ENCODE measurements at regions not wholly inside any gene's neighbourhood (a gene's known extent, or its start where the extent isn't known, plus 50 kb on each side); places are given as distances from the start of the nearest gene placed in this dataset.

- no peaks in the 10 kb centered on the region for H3K79me2 ChIP-seq (ENCODE audit: insufficient read depth, low read length)
- intact Hi-C loops (cut with micrococcal nuclease) = no loop called here
- no peak overlapping the region for H3K4me2 ChIP-seq (replicated peaks; ENCODE audit: extremely low read depth, low read length, poor library complexity, severe bottlenecking)
- peaks cover 3 to 8% (median 7%) of the 10 kb centered on the region in 3 donors for H3K27me3 Mint-ChIP-seq (ENCODE audit: low read depth in 3 of 3)
- H3K4me3 ChIP-seq (replicated peaks in 1 of 3; ENCODE audit: low read depth in 2 of 3, low read length in 3 of 3) = no peak overlapping the region
- no peaks in the 10 kb centered on the region for H4K20me1 ChIP-seq (ENCODE audit: insufficient read depth, low read length)
- no peak overlapping the region for H3K27ac Mint-ChIP-seq
- TF ChIP-seq CTCF (IDR thresholded peaks at IDR 0.05) = no peak
- peaks cover 11 to 12% of the 10 kb centered on the region in 2 donors for H3K9me3 ChIP-seq (replicated peaks in 1 of 2; ENCODE audit: control insufficient read depth in 1 of 2, insufficient read depth in 1 of 2, low read length in 2 of 2)
- H3K9ac ChIP-seq (ENCODE audit: insufficient read depth, low read length, poor library complexity, severe bottlenecking) = no peak overlapping the region
- no peak overlapping the region for H2AFZ ChIP-seq (ENCODE audit: insufficient read depth, low read depth, low read length, poor library complexity, severe bottlenecking)
- no peak overlapping the region for H3K27ac ChIP-seq (ENCODE audit: low read depth in 1 of 2, low read length in 2 of 2)
- peaks cover 0 to 2% of the 10 kb centered on the region in 2 donors for H3K27me3 ChIP-seq (ENCODE audit: control insufficient read depth in 2 of 2, insufficient read depth in 2 of 2, low read length in 2 of 2)
- 33% methylated on average over 1 of the region's 6 CpGs for WGBS (ENCODE audit: insufficient coverage)
- no peaks in the 10 kb centered on the region for H3K4me1 ChIP-seq (ENCODE audit: control insufficient read depth in 1 of 2, insufficient read depth in 2 of 2, low read length in 2 of 2)
- H3K36me3 Mint-ChIP-seq = no peaks in the 10 kb centered on the region
- peaks cover 8 to 16% (median 13%) of the 10 kb centered on the region in 7 donors for H3K9me3 Mint-ChIP-seq
- no peaks in the 10 kb centered on the region for H3K36me3 ChIP-seq (replicated peaks in 1 of 2; ENCODE audit: control insufficient read depth in 1 of 2, insufficient read depth in 2 of 2, low read length in 2 of 2)
- peaks cover under 1% of the 10 kb centered on the region for H3K4me1 Mint-ChIP-seq
- no peak overlapping the region for H3K4me3 Mint-ChIP-seq
- DNase-seq = no peak
Measured at GRCh38 chr1:116832308-116832931, 77.3 kb upstream of the PTGFRN start.

- H3K4me3 Mint-ChIP-seq = no peak overlapping the region
- H3K79me2 ChIP-seq (ENCODE audit: insufficient read depth, low read length) = no peaks in the 10 kb centered on the region
- H3K27ac ChIP-seq (ENCODE audit: low read depth in 1 of 2, low read length in 2 of 2) = no peak overlapping the region
- no CpG with 5 or more reads among the region's 3 CpGs for WGBS (ENCODE audit: insufficient coverage)
- no peaks in the 10 kb centered on the region for H3K4me1 ChIP-seq (ENCODE audit: control insufficient read depth in 1 of 2, insufficient read depth in 2 of 2, low read length in 2 of 2)
- H3K27ac Mint-ChIP-seq = no peak overlapping the region
- no peak for TF ChIP-seq CTCF (IDR thresholded peaks at IDR 0.05)
- H3K4me1 Mint-ChIP-seq = no peaks in the 10 kb centered on the region
- intact Hi-C loops (cut with micrococcal nuclease) = no loop called here
- no peak overlapping the region for H3K9ac ChIP-seq (ENCODE audit: insufficient read depth, low read length, poor library complexity, severe bottlenecking)
- H3K4me3 ChIP-seq (replicated peaks in 1 of 3; ENCODE audit: low read depth in 2 of 3, low read length in 3 of 3) = no peak overlapping the region
- no peak overlapping the region for H2AFZ ChIP-seq (ENCODE audit: insufficient read depth, low read depth, low read length, poor library complexity, severe bottlenecking)
- no peaks in the 10 kb centered on the region for H3K36me3 Mint-ChIP-seq
- peaks cover 12 to 21% (median 16%) of the 10 kb centered on the region in 7 donors for H3K9me3 Mint-ChIP-seq
- H3K36me3 ChIP-seq (replicated peaks in 1 of 2; ENCODE audit: control insufficient read depth in 1 of 2, insufficient read depth in 2 of 2, low read length in 2 of 2) = no peaks in the 10 kb centered on the region
- H3K27me3 Mint-ChIP-seq (ENCODE audit: low read depth in 3 of 3) = peaks cover 3 to 8% (median 7%) of the 10 kb centered on the region in 3 donors
- H3K4me2 ChIP-seq (replicated peaks; ENCODE audit: extremely low read depth, low read length, poor library complexity, severe bottlenecking) = no peak overlapping the region
- no peaks in the 10 kb centered on the region for H4K20me1 ChIP-seq (ENCODE audit: insufficient read depth, low read length)
- DNase-seq = no peak
- H3K9me3 ChIP-seq (replicated peaks in 1 of 2; ENCODE audit: control insufficient read depth in 1 of 2, insufficient read depth in 1 of 2, low read length in 2 of 2) = peaks cover 11 to 17% of the 10 kb centered on the region in 2 donors
- H3K27me3 ChIP-seq (ENCODE audit: control insufficient read depth in 2 of 2, insufficient read depth in 2 of 2, low read length in 2 of 2) = peaks cover 0 to 2% of the 10 kb centered on the region in 2 donors
Measured at GRCh38 chr1:116832932-116833578, 76.7 kb upstream of the PTGFRN start.

Data from CD14-positive monocyte (primary cell).